Bronchial epithelial cell (primary cell): ENCODE measurements at regions not wholly inside any gene's neighbourhood (a gene's known extent, or its start where the extent isn't known, plus 50 kb on each side); places are given as distances from the start of the nearest gene placed in this dataset.

Experiments
- DNase-seq: peaks from one replicate; pipeline ENCODE4 v3.0.0-alpha.2; 2010; ENCODE audit warnings: low read depth
- FAIRE-seq: peaks from 2 replicates; lab custom pipeline; 2011; peaks lifted over from hg19 to GRCh38; lab: Jason Lieb, UNC
- H3K27me3 ChIP-seq: 2 replicates; pipeline ENCODE4 v1.5.1; 2011; ENCODE audit warnings: low read length; ENCODE audit not compliant: control insufficient read depth, insufficient read depth
- H3K36me3 ChIP-seq: 2 replicates; pipeline ENCODE4 v1.5.1; 2011; ENCODE audit warnings: low read length; ENCODE audit not compliant: control insufficient read depth, insufficient read depth
- H3K4me3 ChIP-seq: 2 replicates; pipeline ENCODE4 v1.5.1; 2011; ENCODE audit warnings: mild to moderate bottlenecking, low read depth, low read length, control low read depth
- CTCF ChIP-seq: IDR thresholded peaks from 2 replicates; pipeline ENCODE4 v1.5.1; 2011; ENCODE audit warnings: mild to moderate bottlenecking, moderate library complexity, low read length, control low read depth, inconsistent platforms; ENCODE audit not compliant: insufficient read depth, severe bottlenecking

DNA sequence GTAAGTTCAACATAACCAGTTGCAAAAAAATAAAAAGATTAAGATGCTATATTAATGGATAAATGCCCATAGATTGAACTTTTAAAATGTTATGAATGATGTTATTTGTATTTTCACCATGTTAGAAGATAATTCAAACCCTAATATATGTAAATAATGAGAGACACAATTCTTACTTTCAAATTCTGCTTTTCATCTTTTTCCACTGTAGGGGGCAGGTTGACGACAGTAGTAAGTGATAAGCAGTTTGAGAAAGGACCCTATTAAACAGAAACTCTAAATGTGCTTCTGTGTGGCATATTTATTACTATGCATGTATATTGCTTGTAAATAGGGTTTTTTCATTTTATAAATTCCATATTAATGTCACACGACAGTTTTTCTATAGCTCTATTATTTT is 591.1 kb downstream of the SEMA5A start:
- H3K4me3 ChIP-seq: no peak overlapping the region
- no peaks in the 10 kb centered on the region for H3K36me3 ChIP-seq
- DNase-seq (no peak), FAIRE-seq (no peak)
- no peaks in the 10 kb centered on the region for H3K27me3 ChIP-seq
- no peak for TF ChIP-seq CTCF

GRCh38 chr5:8956659-8957058 is 589.2 kb downstream of the SEMA5A start:
- DNase-seq: no peak
- no peak for TF ChIP-seq CTCF
- H3K4me3 ChIP-seq: no peak overlapping the region
- H3K27me3 ChIP-seq: no peaks in the 10 kb centered on the region
- H3K36me3 ChIP-seq: no peaks in the 10 kb centered on the region
- FAIRE-seq: no peak

- DNase-seq (no peak), FAIRE-seq (no peak)
- H3K36me3 ChIP-seq: no peaks in the 10 kb centered on the region
- no peaks in the 10 kb centered on the region for H3K27me3 ChIP-seq
- no peak for TF ChIP-seq CTCF
- H3K4me3 ChIP-seq: no peak overlapping the region
Observed at GRCh38 chr5:8958602-8959001, 587.3 kb downstream of the SEMA5A start.

- FAIRE-seq (no peak), DNase-seq (no peak)
- Histone ChIP-seq H3K27me3 (no peaks in the 10 kb centered on the region), H3K36me3 (no peaks in the 10 kb centered on the region), H3K4me3 (no peak overlapping the region)
- no peak for TF ChIP-seq CTCF
Observed at GRCh38 chr5:8961219-8961618, 584.7 kb downstream of the SEMA5A start.

- DNase-seq: no peak
- TF ChIP-seq CTCF: no peak
- no peak overlapping the region for H3K4me3 ChIP-seq
- no peaks in the 10 kb centered on the region for H3K36me3 ChIP-seq
- no peak for FAIRE-seq
- no peaks in the 10 kb centered on the region for H3K27me3 ChIP-seq
Observed at GRCh38 chr5:8961956-8962355, 583.9 kb downstream of the SEMA5A start.

DNA sequence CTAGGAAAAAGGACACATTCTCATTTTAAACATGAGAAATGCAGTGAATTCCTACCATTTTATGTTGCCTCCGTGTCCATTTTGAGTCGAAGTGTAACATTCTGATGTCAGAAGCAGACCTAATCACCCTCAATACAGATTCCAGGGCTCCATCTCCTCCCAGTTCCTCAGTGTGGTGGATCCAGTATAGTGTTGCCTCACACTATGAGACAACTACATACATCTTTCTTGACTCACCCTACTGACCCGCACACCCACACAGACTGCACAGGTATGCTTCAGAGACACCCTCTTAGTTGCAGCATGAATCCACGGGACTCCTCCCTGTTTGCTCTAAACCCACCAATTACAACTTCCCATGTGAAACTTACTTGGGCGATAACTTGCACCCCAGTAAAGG is 564.9 kb downstream of the SEMA5A start:
- Histone ChIP-seq H3K36me3 (no peaks in the 10 kb centered on the region), H3K27me3 (no peaks in the 10 kb centered on the region), H3K4me3 (no peak overlapping the region)
- no peak for TF ChIP-seq CTCF
- DNase-seq (peak; percentile 86), FAIRE-seq (peak; percentile 90)
